ENCODE measurements at regions not wholly inside any gene's neighbourhood (a gene's known extent, or its start where the extent isn't known, plus 50 kb on each side); places are given as distances from the start of the nearest gene placed in this dataset.
A peak's percentile ranks its signal among the peaks of the same experiment; 100 is the strongest.

DNA sequence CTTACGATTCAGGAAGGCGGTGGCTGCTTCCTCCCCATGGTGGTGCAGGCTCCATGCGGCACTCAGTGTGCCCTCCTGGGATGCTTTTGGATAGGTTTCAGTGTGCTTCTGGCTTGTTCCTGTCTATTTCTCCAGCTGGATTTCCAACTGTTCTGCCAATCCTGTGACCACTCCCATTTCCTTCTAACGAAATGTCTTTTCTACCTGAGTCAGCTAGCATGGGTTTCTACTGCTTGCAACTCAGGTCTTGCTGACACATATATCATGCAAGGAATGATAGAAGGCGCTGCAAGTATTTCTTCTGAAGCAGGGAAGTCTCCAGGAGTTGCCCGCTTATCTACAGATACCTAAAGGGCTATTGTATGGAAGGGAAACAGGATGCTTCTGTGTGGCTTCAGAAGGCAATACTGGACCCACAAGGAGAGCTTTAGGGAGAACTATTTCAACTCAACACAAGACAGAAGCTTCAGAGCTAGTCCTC lies 244.4 kb downstream of the OPA1 start:
- H3K9me3 Mint-ChIP-seq, result no peaks in the 10 kb centered on the region
- CTCF ChIA-PET, result no interaction called here

DNA sequence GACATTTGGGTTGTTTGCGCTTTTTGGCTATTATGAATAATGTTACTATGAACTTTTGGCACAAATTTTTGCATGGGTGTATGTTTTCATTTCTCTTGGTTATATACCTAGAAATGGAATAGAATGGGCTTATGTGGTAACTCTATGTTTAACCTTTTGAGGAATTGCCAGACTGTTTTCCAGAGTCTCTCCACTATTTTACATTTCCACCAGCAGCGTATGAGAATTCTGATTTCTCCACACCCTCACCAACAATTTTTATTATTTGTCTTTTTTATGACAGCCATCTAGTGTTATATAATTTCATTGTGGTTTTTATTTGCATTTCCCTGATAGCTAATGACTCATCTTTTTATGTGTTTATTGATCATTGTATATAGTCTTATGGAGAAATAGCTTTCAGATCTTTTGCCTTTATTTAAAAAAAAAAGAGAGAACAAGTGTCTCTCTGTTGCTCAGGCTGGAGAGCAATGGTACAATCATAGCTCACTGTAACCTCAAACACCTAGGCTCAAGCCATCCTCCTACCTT lies 247.2 kb downstream of the OPA1 start:
- CTCF ChIA-PET, result no interaction called here
- H3K27me3 Mint-ChIP-seq, result peaks cover 12 to 25% of the 10 kb centered on the region in 2 donors

More for the DNA sequence above, 244.4 kb downstream of the OPA1 start:
- no peaks in the 10 kb centered on the region for H3K36me3 ChIP-seq (ENCODE audit: insufficient read depth, low read length)
- no peaks in the 10 kb centered on the region for H3K9me3 ChIP-seq (ENCODE audit: low read length)
- no peaks in the 10 kb centered on the region for H3K4me1 ChIP-seq (ENCODE audit: insufficient read depth, low read length)
- DNase-seq, result no peak
- Mint-ChIP-seq H3K4me3 (no peak overlapping the region), H3K27me3 (peaks cover 11 to 31% of the 10 kb centered on the region in 2 donors), H3K36me3 (no peaks in the 10 kb centered on the region), H3K27ac (no peak overlapping the region), H3K4me1 (no peaks in the 10 kb centered on the region)
- peak overlapping the region; percentile 40 for H3K27ac ChIP-seq (ENCODE audit: low read depth, low read length)
- POLR2A ChIA-PET, result no interaction called here
- H3K4me3 ChIP-seq (ENCODE audit: low read length), result no peak overlapping the region
- no peaks in the 10 kb centered on the region for H3K27me3 ChIP-seq (ENCODE audit: insufficient read depth, low read length, poor library complexity, severe bottlenecking)

DNA sequence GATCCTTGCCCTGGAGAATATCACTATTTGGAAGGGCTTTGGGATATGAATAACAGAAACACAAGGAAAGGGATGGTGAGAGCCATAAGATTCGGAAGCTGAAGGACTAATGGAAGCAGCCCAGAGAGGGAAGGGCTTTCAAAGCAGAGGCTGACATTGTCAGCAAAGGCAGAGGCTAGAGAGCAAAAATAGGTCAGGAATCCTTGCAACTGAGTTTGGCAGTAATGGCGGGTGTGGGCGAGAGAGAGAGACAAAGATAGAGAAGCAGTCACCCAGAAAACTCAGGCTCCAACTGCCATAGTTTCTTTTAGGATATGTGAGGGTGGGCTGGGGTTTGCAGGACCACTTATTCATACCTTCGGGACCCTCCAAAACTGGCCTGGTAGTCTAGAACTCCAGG lies 248.6 kb downstream of the OPA1 start:
- Mint-ChIP-seq H3K27ac (no peak overlapping the region), H3K4me1 (no peaks in the 10 kb centered on the region), H3K36me3 (no peaks in the 10 kb centered on the region), H3K27me3 (peaks cover 12 to 19% of the 10 kb centered on the region in 2 donors), H3K4me3 (no peak overlapping the region), H3K9me3 (no peaks in the 10 kb centered on the region)
- Histone ChIP-seq H3K4me1 (ENCODE audit: insufficient read depth, low read length) (no peaks in the 10 kb centered on the region), H3K27ac (ENCODE audit: low read depth, low read length) (peak overlapping the region; percentile 76), H3K36me3 (ENCODE audit: insufficient read depth, low read length) (no peaks in the 10 kb centered on the region), H3K27me3 (ENCODE audit: insufficient read depth, low read length, poor library complexity, severe bottlenecking) (no peaks in the 10 kb centered on the region), H3K4me3 (ENCODE audit: low read length) (no peak overlapping the region), H3K9me3 (ENCODE audit: low read length) (no peaks in the 10 kb centered on the region)
- POLR2A ChIA-PET, result no interaction called here
- no peak for DNase-seq
- CTCF ChIA-PET, result no interaction called here

More for the DNA sequence above, 247.2 kb downstream of the OPA1 start:
- H3K27ac Mint-ChIP-seq, result no peak overlapping the region
- no peaks in the 10 kb centered on the region for H3K9me3 Mint-ChIP-seq
- H3K36me3 Mint-ChIP-seq, result no peaks in the 10 kb centered on the region
- POLR2A ChIA-PET, result no interaction called here
- Histone ChIP-seq H3K4me1 (ENCODE audit: insufficient read depth, low read length) (no peaks in the 10 kb centered on the region), H3K27me3 (ENCODE audit: insufficient read depth, low read length, poor library complexity, severe bottlenecking) (no peaks in the 10 kb centered on the region), H3K4me3 (ENCODE audit: low read length) (no peak overlapping the region), H3K9me3 (ENCODE audit: low read length) (no peaks in the 10 kb centered on the region), H3K27ac (ENCODE audit: low read depth, low read length) (no peak overlapping the region), H3K36me3 (ENCODE audit: insufficient read depth, low read length) (no peaks in the 10 kb centered on the region)
- no peak overlapping the region for H3K4me3 Mint-ChIP-seq
- no peaks in the 10 kb centered on the region for H3K4me1 Mint-ChIP-seq
- DNase-seq, result no peak

DNA sequence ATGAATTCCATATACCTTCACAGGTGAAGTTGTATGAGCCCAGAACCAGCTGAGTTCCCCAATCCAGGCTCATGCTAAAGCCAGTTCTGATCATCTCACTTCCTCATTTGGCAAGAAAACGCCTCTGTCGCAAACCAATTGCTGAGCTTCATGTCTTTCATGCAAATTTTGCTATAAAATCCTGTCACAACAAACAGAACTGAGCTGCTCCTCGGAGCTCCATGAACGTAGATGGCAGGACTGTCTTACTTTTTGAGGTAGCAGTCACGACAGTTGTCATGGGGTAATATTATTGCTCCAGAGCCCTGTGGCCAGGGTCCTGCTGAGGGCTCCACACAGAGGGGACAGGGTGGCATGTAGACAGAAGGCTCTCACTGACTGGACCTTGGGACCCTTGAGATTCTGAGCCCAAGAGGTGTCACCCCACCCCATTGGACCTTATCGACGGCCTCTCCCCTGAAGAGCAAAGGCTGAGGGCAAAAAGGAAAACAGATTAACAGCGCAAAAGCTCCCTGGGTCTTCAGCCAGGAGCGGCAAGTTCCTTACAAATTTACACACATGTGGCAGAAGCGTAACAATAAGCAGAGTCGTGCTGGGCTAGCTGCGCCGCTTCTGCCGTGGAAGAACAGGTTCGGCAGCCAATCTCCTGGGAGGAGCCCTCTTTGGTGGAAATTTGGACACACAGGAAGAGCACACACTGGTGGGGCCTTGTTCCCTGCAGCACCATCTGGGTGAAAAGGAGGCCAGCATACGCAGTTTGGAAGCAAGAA lies 249.2 kb downstream of the OPA1 start:
- Histone ChIP-seq H3K27me3 (ENCODE audit: insufficient read depth, low read length, poor library complexity, severe bottlenecking) (no peaks in the 10 kb centered on the region), H3K27ac (ENCODE audit: low read depth, low read length) (peak overlapping the region; percentile 76), H3K4me1 (ENCODE audit: insufficient read depth, low read length) (no peaks in the 10 kb centered on the region), H3K36me3 (ENCODE audit: insufficient read depth, low read length) (no peaks in the 10 kb centered on the region), H3K4me3 (ENCODE audit: low read length) (no peak overlapping the region), H3K9me3 (ENCODE audit: low read length) (no peaks in the 10 kb centered on the region)
- H3K36me3 Mint-ChIP-seq, result no peaks in the 10 kb centered on the region
- H3K4me3 Mint-ChIP-seq, result no peak overlapping the region
- peaks cover 14 to 22% of the 10 kb centered on the region in 2 donors for H3K27me3 Mint-ChIP-seq
- DNase-seq, result no peak
- no peaks in the 10 kb centered on the region for H3K4me1 Mint-ChIP-seq
- CTCF ChIA-PET, result no interaction called here
- POLR2A ChIA-PET, result no interaction called here
- H3K9me3 Mint-ChIP-seq, result no peaks in the 10 kb centered on the region
- H3K27ac Mint-ChIP-seq, result no peak overlapping the region

DNA sequence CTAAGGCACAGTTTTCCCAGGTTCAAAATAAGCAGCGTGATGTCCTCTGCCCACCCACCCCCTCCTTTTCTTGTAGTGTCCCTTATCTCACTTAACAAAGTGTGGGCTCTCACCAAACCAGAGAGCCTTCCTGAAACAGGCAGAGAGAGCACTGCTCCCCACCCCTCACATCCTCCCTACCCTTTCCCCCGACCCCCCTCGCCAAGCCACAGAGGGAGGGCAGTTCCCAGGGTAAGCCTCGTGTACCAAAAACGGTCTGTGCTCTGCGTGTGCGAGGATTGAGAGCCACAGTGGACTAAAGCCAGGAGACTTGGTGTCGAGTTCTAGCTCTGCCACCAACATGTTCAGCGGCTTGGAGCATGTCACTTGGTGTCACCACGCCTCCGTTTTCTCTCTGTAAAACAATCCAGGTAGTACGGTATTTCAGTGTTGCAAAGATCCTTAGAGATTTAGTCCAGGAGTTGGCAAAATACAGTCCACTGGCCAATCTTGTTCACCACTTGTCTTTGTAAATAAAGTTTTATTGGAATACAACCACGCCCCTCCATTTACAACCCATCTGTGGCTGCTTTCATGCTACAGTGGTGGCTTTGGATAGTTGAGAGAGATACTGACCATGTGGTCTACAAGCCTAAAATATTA lies 249.9 kb downstream of the OPA1 start:
- H3K27me3 ChIP-seq (ENCODE audit: insufficient read depth, low read length, poor library complexity, severe bottlenecking), result no peaks in the 10 kb centered on the region
- peak overlapping the region; percentile 76 for H3K27ac ChIP-seq (ENCODE audit: low read depth, low read length)
- Mint-ChIP-seq H3K9me3 (no peaks in the 10 kb centered on the region), H3K27me3 (peaks cover 15 to 22% of the 10 kb centered on the region in 2 donors), H3K27ac (no peak overlapping the region), H3K36me3 (no peaks in the 10 kb centered on the region), H3K4me1 (no peaks in the 10 kb centered on the region), H3K4me3 (no peak overlapping the region)
- H3K4me3 ChIP-seq (ENCODE audit: low read length), result no peak overlapping the region
- H3K9me3 ChIP-seq (ENCODE audit: low read length), result no peaks in the 10 kb centered on the region
- ChIA-PET POLR2A (no interaction called here), CTCF (no interaction called here)
- no peaks in the 10 kb centered on the region for H3K4me1 ChIP-seq (ENCODE audit: insufficient read depth, low read length)
- no peak for DNase-seq
- no peaks in the 10 kb centered on the region for H3K36me3 ChIP-seq (ENCODE audit: insufficient read depth, low read length)

DNA sequence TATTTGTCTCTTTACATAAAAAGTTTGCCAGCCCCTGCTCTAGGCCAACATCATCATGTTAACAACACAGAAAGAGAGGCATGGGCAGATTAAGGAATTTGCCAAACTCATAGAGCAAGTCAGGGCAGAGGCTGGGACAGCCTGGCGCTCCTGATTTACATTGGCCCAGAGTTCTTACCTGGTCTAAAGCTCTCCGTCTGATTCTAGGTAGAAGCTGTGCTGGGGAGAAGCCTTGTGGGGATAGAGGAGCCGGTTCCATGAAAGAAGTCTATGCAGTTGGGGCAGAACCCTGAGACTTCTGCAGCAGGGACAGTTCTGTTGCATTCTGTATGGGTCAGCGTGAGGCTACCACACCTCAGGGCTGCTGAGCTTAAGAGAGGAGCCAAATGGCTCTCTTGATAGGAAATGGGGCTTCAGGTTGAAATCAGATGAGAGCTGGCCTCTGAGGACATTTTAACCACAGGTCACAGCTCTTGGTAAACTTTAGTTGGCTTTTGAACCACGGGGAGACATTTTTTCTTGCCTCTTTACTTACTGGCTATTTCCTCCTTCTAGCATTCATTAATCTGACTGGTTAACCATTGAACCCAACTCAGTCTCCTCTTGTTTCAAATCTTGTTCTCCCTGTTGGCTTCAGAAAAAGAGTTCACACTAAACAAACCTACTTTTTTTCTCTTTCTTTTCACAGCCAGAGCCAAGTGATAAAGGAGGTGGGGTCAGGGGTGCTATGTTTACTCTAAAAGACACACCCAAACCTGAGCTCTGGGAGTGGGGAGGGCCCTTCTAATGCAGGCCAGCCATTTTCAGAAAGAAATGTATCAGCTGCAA lies 250.7 kb downstream of the OPA1 start:
- Mint-ChIP-seq H3K9me3 (no peaks in the 10 kb centered on the region), H3K4me3 (no peak overlapping the region), H3K4me1 (no peaks in the 10 kb centered on the region), H3K36me3 (no peaks in the 10 kb centered on the region), H3K27ac (no peak overlapping the region), H3K27me3 (peaks cover 15 to 22% of the 10 kb centered on the region in 2 donors)
- peak overlapping the region; percentile 76 for H3K27ac ChIP-seq (ENCODE audit: low read depth, low read length)
- H3K9me3 ChIP-seq (ENCODE audit: low read length), result no peaks in the 10 kb centered on the region
- H3K4me3 ChIP-seq (ENCODE audit: low read length), result no peak overlapping the region
- no peaks in the 10 kb centered on the region for H3K27me3 ChIP-seq (ENCODE audit: insufficient read depth, low read length, poor library complexity, severe bottlenecking)
- H3K4me1 ChIP-seq (ENCODE audit: insufficient read depth, low read length), result no peaks in the 10 kb centered on the region
- ChIA-PET CTCF (no interaction called here), POLR2A (no interaction called here)
- H3K36me3 ChIP-seq (ENCODE audit: insufficient read depth, low read length), result no peaks in the 10 kb centered on the region
- no peak for DNase-seq

DNA sequence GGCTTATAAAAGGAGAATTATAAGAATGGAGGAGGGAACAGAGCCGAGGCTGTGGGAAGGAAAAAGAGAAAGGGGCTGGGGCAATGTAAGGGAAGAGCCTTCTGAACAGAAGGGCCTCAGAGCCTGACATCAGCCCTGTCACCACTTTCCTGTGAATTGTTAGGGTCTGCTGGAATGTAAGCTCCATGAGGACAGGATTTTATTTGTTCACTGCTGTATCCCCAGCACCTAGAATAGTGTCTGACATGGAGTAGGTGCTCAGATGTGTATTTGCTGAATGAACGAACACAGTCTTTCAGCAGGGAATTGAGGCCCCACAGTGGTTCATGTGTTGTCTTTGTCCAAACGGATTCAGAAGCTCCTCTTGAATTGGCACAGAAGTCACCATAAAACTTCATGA lies 251.5 kb downstream of the OPA1 start:
- CTCF ChIA-PET, result no interaction called here

DNA sequence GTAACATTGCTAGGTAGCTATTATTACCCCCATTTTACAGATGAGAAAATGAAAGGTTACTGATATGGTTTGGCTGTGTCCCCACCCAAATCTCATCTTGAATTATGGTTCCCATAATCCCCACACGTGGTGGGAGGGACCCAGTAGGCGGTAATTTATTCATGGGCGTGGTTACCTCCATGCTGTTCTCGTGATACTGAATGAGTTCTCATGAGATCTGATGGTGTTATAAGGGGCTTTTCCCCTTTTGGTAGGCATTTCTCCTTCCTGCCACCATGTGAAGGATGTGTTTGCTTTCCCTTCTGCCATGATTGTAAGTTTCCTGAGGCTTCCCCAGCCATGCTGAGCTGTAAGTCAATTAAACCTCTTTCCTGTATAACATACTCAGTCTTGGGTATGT lies 252.1 kb downstream of the OPA1 start:
- Mint-ChIP-seq H3K36me3 (no peaks in the 10 kb centered on the region), H3K4me1 (no peaks in the 10 kb centered on the region), H3K27ac (no peak overlapping the region), H3K4me3 (no peak overlapping the region), H3K9me3 (no peaks in the 10 kb centered on the region), H3K27me3 (peaks cover 15 to 17% of the 10 kb centered on the region in 2 donors)
- ChIA-PET CTCF (no interaction called here), POLR2A (no interaction called here)
- H3K4me1 ChIP-seq (ENCODE audit: insufficient read depth, low read length), result no peaks in the 10 kb centered on the region
- H3K27ac ChIP-seq (ENCODE audit: low read depth, low read length), result no peak overlapping the region
- no peaks in the 10 kb centered on the region for H3K36me3 ChIP-seq (ENCODE audit: insufficient read depth, low read length)
- no peaks in the 10 kb centered on the region for H3K9me3 ChIP-seq (ENCODE audit: low read length)
- H3K27me3 ChIP-seq (ENCODE audit: insufficient read depth, low read length, poor library complexity, severe bottlenecking), result no peaks in the 10 kb centered on the region
- no peak overlapping the region for H3K4me3 ChIP-seq (ENCODE audit: low read length)
- no peak for DNase-seq

More for the DNA sequence above, 251.5 kb downstream of the OPA1 start:
- DNase-seq, result no peak
- POLR2A ChIA-PET, result no interaction called here
- Mint-ChIP-seq H3K4me3 (no peak overlapping the region), H3K9me3 (no peaks in the 10 kb centered on the region), H3K27me3 (peaks cover 15 to 22% of the 10 kb centered on the region in 2 donors), H3K4me1 (no peaks in the 10 kb centered on the region), H3K27ac (no peak overlapping the region), H3K36me3 (no peaks in the 10 kb centered on the region)
- Histone ChIP-seq H3K27ac (ENCODE audit: low read depth, low read length) (peak overlapping the region; percentile 76), H3K4me3 (ENCODE audit: low read length) (no peak overlapping the region), H3K9me3 (ENCODE audit: low read length) (no peaks in the 10 kb centered on the region), H3K4me1 (ENCODE audit: insufficient read depth, low read length) (no peaks in the 10 kb centered on the region), H3K36me3 (ENCODE audit: insufficient read depth, low read length) (no peaks in the 10 kb centered on the region), H3K27me3 (ENCODE audit: insufficient read depth, low read length, poor library complexity, severe bottlenecking) (no peaks in the 10 kb centered on the region)

Data from CD8-positive, alpha-beta memory T cell (primary cell).